ENCODE measurements at regions not wholly inside any gene's neighbourhood (a gene's known extent, or its start where the extent isn't known, plus 50 kb on each side); places are given as distances from the start of the nearest gene placed in this dataset.
"Not testable (repeated sequence)": the region's sequence is repeated elsewhere in the genome, so short reads cannot be mapped to it uniquely, and the experiment has no call there.

GRCh38 chr7:86983654-86984053 lies 75.8 kb downstream of the ELAPOR2 start:
- not testable (repeated sequence) for H3K36me3 Mint-ChIP-seq, H3K4me3 Mint-ChIP-seq
- peaks cover 23% of the 10 kb centered on the region for H3K9me3 Mint-ChIP-seq

GRCh38 chr7:86981937-86982336 lies 77.5 kb downstream of the ELAPOR2 start:
- not testable (repeated sequence) for H3K36me3 Mint-ChIP-seq, H3K27me3 Mint-ChIP-seq, DNase-seq, H3K27ac Mint-ChIP-seq, H3K4me3 Mint-ChIP-seq
- CTCF ChIA-PET = interaction anchor here (0.5 kb wide), 1 partner anchor 329 kb away, joined by 3 read pairs; no protein-coding TSS in a partner anchor
- Mint-ChIP-seq H3K4me1 (peaks cover 32% of the 10 kb centered on the region), H3K9me3 (peaks cover 16% of the 10 kb centered on the region)

More at GRCh38 chr7:86983654-86984053, 75.8 kb downstream of the ELAPOR2 start:
- H3K27me3 Mint-ChIP-seq, H3K27ac Mint-ChIP-seq, DNase-seq, CTCF ChIA-PET: not testable (repeated sequence)
- peaks cover 25% of the 10 kb centered on the region for H3K4me1 Mint-ChIP-seq

- no peak overlapping the region for H3K27ac Mint-ChIP-seq
Measured at GRCh38 chr7:86981127-86981526, 78.3 kb downstream of the ELAPOR2 start.

GRCh38 chr7:86980223-86980622 lies 79.2 kb downstream of the ELAPOR2 start:
- Mint-ChIP-seq H3K36me3 (peaks cover 6% of the 10 kb centered on the region), H3K27ac (no peak overlapping the region), H3K4me1 (peaks cover 32% of the 10 kb centered on the region), H3K9me3 (peaks cover 12% of the 10 kb centered on the region), H3K27me3 (peaks cover 3% of the 10 kb centered on the region), H3K4me3 (no peak overlapping the region)
- no peak for DNase-seq
- CTCF ChIA-PET = no interaction called here

More at GRCh38 chr7:86981127-86981526, 78.3 kb downstream of the ELAPOR2 start:
- Mint-ChIP-seq H3K36me3 (peaks cover 6% of the 10 kb centered on the region), H3K4me3 (no peak overlapping the region), H3K27me3 (no peaks in the 10 kb centered on the region), H3K4me1 (peaks cover 32% of the 10 kb centered on the region), H3K9me3 (peaks cover 16% of the 10 kb centered on the region)
- CTCF ChIA-PET = interaction anchor here (0.5 to 1.1 kb wide), 2 partner anchors 11 to 330 kb away, joined by 3 read pairs; no protein-coding TSS in a partner anchor
- no peak for DNase-seq

GRCh38 chr7:86978808-86979506 lies 80.5 kb downstream of the ELAPOR2 start:
- no peak overlapping the region for H3K4me3 Mint-ChIP-seq

GRCh38 chr7:86976958-86977357 lies 82.5 kb downstream of the ELAPOR2 start:
- no peak overlapping the region for H3K27ac Mint-ChIP-seq
- H3K4me1 Mint-ChIP-seq = peaks cover 32% of the 10 kb centered on the region
- no peaks in the 10 kb centered on the region for H3K9me3 Mint-ChIP-seq
- no peak for DNase-seq
- no peaks in the 10 kb centered on the region for H3K36me3 Mint-ChIP-seq
- no peak overlapping the region for H3K4me3 Mint-ChIP-seq
- H3K27me3 Mint-ChIP-seq = peaks cover 5% of the 10 kb centered on the region
- CTCF ChIA-PET = interaction anchor here (0.7 kb wide), 1 partner anchor 836 kb away, joined by 4 read pairs; no protein-coding TSS in a partner anchor

More at GRCh38 chr7:86978808-86979506, 80.5 kb downstream of the ELAPOR2 start:
- H3K27ac Mint-ChIP-seq = peak overlapping the region; percentile 79
- no peaks in the 10 kb centered on the region for H3K36me3 Mint-ChIP-seq
- DNase-seq = peak; percentile 24
- H3K27me3 Mint-ChIP-seq = peaks cover 3% of the 10 kb centered on the region
- CTCF ChIA-PET = interaction anchor here (0.7 kb wide), 2 partner anchors 16 to 52 kb away, joined by 3 read pairs; no protein-coding TSS in a partner anchor
- H3K9me3 Mint-ChIP-seq = peaks cover 2% of the 10 kb centered on the region
- peaks cover 32% of the 10 kb centered on the region for H3K4me1 Mint-ChIP-seq

- H3K27ac Mint-ChIP-seq = no peak overlapping the region
- no peak for DNase-seq
- CTCF ChIA-PET = no interaction called here
- H3K36me3 Mint-ChIP-seq = no peaks in the 10 kb centered on the region
- peaks cover 29% of the 10 kb centered on the region for H3K4me1 Mint-ChIP-seq
- no peaks in the 10 kb centered on the region for H3K9me3 Mint-ChIP-seq
- H3K27me3 Mint-ChIP-seq = peaks cover 6% of the 10 kb centered on the region
- H3K4me3 Mint-ChIP-seq = no peak overlapping the region
Measured at GRCh38 chr7:86975914-86976313, 83.5 kb downstream of the ELAPOR2 start.

- Mint-ChIP-seq H3K27ac (no peak overlapping the region), H3K36me3 (no peaks in the 10 kb centered on the region), H3K9me3 (no peaks in the 10 kb centered on the region), H3K27me3 (peaks cover 6% of the 10 kb centered on the region), H3K4me3 (no peak overlapping the region), H3K4me1 (peaks cover 25% of the 10 kb centered on the region)
- no peak for DNase-seq
- CTCF ChIA-PET = no interaction called here
Measured at GRCh38 chr7:86975449-86975848, 84.0 kb downstream of the ELAPOR2 start.

- CTCF ChIA-PET = no interaction called here
- no peak overlapping the region for H3K27ac Mint-ChIP-seq
Measured at GRCh38 chr7:86972072-86972471, 87.4 kb downstream of the ELAPOR2 start.

GRCh38 chr7:86970986-86971385 lies 88.5 kb downstream of the ELAPOR2 start:
- no peak overlapping the region for H3K27ac Mint-ChIP-seq
- no peak for DNase-seq
- no peaks in the 10 kb centered on the region for H3K4me1 Mint-ChIP-seq
- CTCF ChIA-PET = no interaction called here
- peaks cover 6% of the 10 kb centered on the region for H3K27me3 Mint-ChIP-seq
- H3K36me3 Mint-ChIP-seq = no peaks in the 10 kb centered on the region
- no peaks in the 10 kb centered on the region for H3K9me3 Mint-ChIP-seq
- no peak overlapping the region for H3K4me3 Mint-ChIP-seq

More at GRCh38 chr7:86972072-86972471, 87.4 kb downstream of the ELAPOR2 start:
- no peak for DNase-seq
- Mint-ChIP-seq H3K36me3 (no peaks in the 10 kb centered on the region), H3K4me3 (no peak overlapping the region), H3K9me3 (no peaks in the 10 kb centered on the region), H3K27me3 (peaks cover 6% of the 10 kb centered on the region), H3K4me1 (no peaks in the 10 kb centered on the region)

- Mint-ChIP-seq H3K27ac (no peak overlapping the region), H3K9me3 (no peaks in the 10 kb centered on the region), H3K4me1 (no peaks in the 10 kb centered on the region), H3K36me3 (no peaks in the 10 kb centered on the region), H3K27me3 (peaks cover 3% of the 10 kb centered on the region), H3K4me3 (no peak overlapping the region)
- CTCF ChIA-PET = no interaction called here
- DNase-seq = no peak
Measured at GRCh38 chr7:86970547-86970946, 88.9 kb downstream of the ELAPOR2 start.

GRCh38 chr7:86969865-86970264 lies 89.6 kb downstream of the ELAPOR2 start:
- CTCF ChIA-PET = interaction anchor here (1.2 kb wide), 1 partner anchor 179 kb away, joined by 3 read pairs; no protein-coding TSS in a partner anchor
- H3K27ac Mint-ChIP-seq = no peak overlapping the region
- H3K27me3 Mint-ChIP-seq = peaks cover 3% of the 10 kb centered on the region
- DNase-seq = no peak
- H3K9me3 Mint-ChIP-seq = no peaks in the 10 kb centered on the region
- H3K36me3 Mint-ChIP-seq = no peaks in the 10 kb centered on the region
- H3K4me1 Mint-ChIP-seq = no peaks in the 10 kb centered on the region
- H3K4me3 Mint-ChIP-seq = no peak overlapping the region

GRCh38 chr7:86968618-86969017 lies 90.8 kb downstream of the ELAPOR2 start:
- DNase-seq = no peak
- CTCF ChIA-PET = no interaction called here
- Mint-ChIP-seq H3K27ac (no peak overlapping the region), H3K27me3 (peaks cover 3% of the 10 kb centered on the region), H3K36me3 (no peaks in the 10 kb centered on the region), H3K4me3 (no peak overlapping the region), H3K9me3 (no peaks in the 10 kb centered on the region), H3K4me1 (no peaks in the 10 kb centered on the region)

- CTCF ChIA-PET = no interaction called here
- H3K4me3 Mint-ChIP-seq = no peak overlapping the region
- no peaks in the 10 kb centered on the region for H3K9me3 Mint-ChIP-seq
Measured at GRCh38 chr7:86966916-86967315, 92.5 kb downstream of the ELAPOR2 start.

GRCh38 chr7:86965727-86966120 lies 93.7 kb downstream of the ELAPOR2 start:
- no peaks in the 10 kb centered on the region for H3K9me3 Mint-ChIP-seq
- no peak overlapping the region for H3K4me3 Mint-ChIP-seq
- H3K36me3 Mint-ChIP-seq = no peaks in the 10 kb centered on the region
- no peaks in the 10 kb centered on the region for H3K4me1 Mint-ChIP-seq
- DNase-seq = no peak
- peaks cover 5% of the 10 kb centered on the region for H3K27me3 Mint-ChIP-seq
- no peak overlapping the region for H3K27ac Mint-ChIP-seq
- CTCF ChIA-PET = no interaction called here

More at GRCh38 chr7:86966916-86967315, 92.5 kb downstream of the ELAPOR2 start:
- Mint-ChIP-seq H3K27ac (no peak overlapping the region), H3K27me3 (peaks cover under 1% of the 10 kb centered on the region), H3K36me3 (no peaks in the 10 kb centered on the region), H3K4me1 (no peaks in the 10 kb centered on the region)
- no peak for DNase-seq

Measured in activated naive CD4-positive, alpha-beta T cell treated with anti-CD3 and anti-CD28 coated beads, Interleukin-2, amount 10 ng/mL, durations not matched to agents 7 days and 5 days (primary cell).